K562 (cell line): ENCODE measurements at regions not wholly inside any gene's neighbourhood (a gene's known extent, or its start where the extent isn't known, plus 50 kb on each side); places are given as distances from the start of the nearest gene placed in this dataset.

ENCODE experiments used
- KLF6 ChIP-seq: fragments of 250-450 bp; sonication (Bioruptor Pico); IDR thresholded peaks from 2 replicates; pipeline ENCODE4 v1.4.0; 2020; ENCODE audit warnings: mild to moderate bottlenecking, moderate library complexity, borderline replicate concordance
- MLX ChIP-seq, 2 experiments: fragments of 450-650 bp in 1 of 2; sonication (generic) in 1 of 2; formaldehyde crosslinking; conservative IDR thresholded peaks; 2 replicates each; pipeline versions ENCODE4 v1.4.0 to v1.8.1; 2020 to 2022; ENCODE audit warnings: mild to moderate bottlenecking in 1 of 2, missing genetic modification reagents in 1 of 2
- RBM14 ChIP-seq: fragments of 200-400 bp; formaldehyde crosslinking; IDR thresholded peaks from 2 replicates; pipeline ENCODE4 v1.6.1; 2018; ENCODE audit warnings: low read depth, mild to moderate bottlenecking, low read length, moderate library complexity, borderline replicate concordance; ENCODE audit not compliant: insufficient read depth

DNA sequence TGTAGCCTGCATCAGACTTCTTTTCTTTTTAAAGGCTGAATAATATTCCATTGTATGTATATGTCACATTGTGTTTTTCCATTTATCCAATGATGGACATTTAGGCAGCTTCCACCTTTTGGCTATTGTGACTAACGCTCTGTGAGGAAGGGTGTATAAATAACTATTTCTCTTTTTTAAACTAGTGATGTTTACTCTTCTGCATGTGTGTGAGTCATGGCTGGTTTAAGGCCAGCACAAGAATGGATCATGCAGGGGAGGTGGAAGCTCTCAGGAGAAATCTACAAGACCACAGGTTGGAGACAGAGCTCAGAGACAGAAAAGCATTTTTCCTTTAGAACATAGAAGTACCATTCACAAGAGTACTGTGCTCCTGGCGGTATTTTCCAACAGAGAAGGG lies 307.2 kb downstream of the SOX4 start:
- TF ChIP-seq KLF6 (CRISPR knock-in tag) (no peak), MLX (CRISPR knock-in tag; conservative IDR thresholded peaks at IDR 0.05) (no peak), RBM14 (no peak)
